NCI-H187 treated with DMSO at 0.1 percent for 48 hours (cell line): ENCODE measurements at regions not wholly inside any gene's neighbourhood (a gene's known extent, or its start where the extent isn't known, plus 50 kb on each side); places are given as distances from the start of the nearest gene placed in this dataset.
A peak's percentile ranks its signal among the peaks of the same experiment; 100 is the strongest.
"Not testable (repeated sequence)": the region's sequence is repeated elsewhere in the genome, so short reads cannot be mapped to it uniquely, and the experiment has no call there.

ENCODE experiments used
- DNase-seq: peaks from one replicate; lab custom pipeline; 2025; lab: John Stamatoyannopoulos, UW

GRCh38 chr16:14002416-14002990 lies 68.6 kb upstream of the MRTFB start:
- no peak for DNase-seq

DNA sequence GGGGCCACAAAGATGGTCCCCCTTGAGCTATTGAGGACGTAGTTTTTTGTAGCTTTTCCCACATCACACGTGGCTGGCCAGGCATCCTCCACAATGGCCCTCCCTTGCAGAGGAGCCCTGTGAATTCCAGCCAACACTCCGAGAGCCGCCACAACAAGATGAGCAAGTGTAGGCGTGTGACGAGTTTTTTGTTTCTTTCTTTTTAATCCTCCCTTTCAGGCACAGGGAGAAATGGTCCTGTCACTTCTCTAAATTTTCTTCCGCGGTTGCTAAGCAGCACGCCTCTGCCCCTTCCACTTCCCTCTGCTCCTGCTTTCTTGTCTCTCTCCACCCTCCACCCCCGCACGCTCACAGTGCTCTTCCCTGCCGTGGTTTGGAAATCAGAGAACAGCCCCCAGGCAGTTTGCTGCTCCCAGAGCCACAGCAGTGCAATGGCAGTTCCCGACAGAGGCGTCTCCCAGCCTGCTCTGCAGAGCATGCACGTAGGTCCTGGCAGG lies 68.0 kb upstream of the MRTFB start:
- no peak for DNase-seq

GRCh38 chr16:14004031-14004728 lies 66.9 kb upstream of the MRTFB start:
- no peak for DNase-seq

GRCh38 chr16:14004729-14005315 lies 66.3 kb upstream of the MRTFB start:
- DNase-seq: no peak

DNA sequence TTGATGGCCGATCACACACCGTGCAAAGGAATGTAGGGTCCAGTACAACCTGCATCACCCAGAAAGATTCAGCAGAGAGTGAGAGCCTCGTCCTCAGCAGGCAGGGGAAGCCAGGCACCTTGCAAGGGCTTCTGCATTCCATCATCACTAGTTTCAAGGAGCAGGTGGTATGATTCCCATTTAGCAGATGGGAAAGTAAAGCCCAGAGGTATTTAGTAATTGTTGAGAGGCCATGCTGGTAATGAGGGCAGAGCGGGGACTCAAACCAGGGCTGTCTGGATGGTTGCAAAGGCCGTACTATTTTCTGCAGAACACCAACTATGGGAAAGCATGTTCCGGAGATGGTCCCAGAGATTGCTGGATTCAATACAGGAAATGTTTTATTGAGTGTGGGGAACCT lies 65.8 kb upstream of the MRTFB start:
- no peak for DNase-seq

- DNase-seq: no peak
These were observed 63.7 kb upstream of the MRTFB start for GRCh38 chr16:14007450-14007849.

DNA sequence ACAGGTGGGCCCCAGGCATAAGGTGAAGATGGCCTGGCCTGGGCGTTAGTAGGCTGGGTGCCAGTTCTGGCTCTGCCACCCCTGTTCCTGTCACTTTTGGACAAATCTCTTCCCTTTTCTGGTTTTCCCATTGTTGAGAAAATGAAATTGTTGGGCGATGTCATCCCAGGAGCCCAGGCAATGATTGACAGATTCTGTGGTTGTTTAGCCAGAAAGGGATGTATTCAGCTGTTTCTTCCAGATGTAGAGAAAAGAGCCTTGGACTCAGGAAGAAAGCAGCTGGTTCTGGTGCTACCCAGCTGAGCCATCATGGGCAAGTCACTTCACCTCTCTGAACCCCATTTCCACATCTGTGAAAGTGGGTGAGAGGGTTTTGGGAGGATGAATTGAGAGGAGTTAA lies 60.1 kb upstream of the MRTFB start:
- DNase-seq: no peak

DNA sequence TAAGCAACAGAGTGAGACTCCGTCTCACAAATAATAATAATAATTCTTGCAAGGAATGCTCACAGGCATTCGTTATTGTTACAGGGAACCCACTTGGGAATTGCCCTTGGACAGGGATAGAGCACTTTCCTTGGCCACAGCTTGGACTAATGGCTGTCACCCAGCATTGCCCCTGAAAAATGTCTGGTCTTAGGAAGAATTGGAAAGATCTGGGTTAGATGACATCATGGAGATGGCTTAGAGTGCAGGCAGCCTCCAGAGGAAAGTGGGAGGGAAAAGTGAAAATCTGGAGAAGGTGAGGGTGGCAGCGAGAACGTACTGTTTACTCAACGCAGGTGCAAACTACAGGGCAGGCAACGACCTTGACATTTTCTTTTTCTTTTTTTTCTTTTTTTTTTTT lies 59.3 kb upstream of the MRTFB start:
- no peak for DNase-seq

DNA sequence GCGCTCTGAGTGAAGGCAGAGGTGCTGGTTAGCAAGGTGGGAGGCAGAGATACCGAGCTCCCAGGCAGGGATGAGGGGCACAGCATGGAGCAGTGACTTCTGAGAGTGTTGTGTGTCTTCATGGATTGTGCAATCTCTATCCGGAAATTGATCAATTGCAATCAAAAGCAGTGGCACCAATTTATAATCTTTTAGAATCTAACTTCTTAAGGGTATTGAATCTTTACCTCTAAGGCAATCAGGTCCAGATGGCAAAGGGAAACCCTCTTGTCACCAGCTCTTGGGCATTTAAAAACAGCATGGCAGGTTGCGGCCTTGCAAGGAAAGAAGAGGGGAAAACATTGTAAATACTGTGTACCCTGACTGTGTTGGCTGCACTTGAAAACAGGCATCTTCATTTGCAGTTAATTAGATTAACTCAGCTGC lies 58.0 kb upstream of the MRTFB start:
- no peak for DNase-seq

DNA sequence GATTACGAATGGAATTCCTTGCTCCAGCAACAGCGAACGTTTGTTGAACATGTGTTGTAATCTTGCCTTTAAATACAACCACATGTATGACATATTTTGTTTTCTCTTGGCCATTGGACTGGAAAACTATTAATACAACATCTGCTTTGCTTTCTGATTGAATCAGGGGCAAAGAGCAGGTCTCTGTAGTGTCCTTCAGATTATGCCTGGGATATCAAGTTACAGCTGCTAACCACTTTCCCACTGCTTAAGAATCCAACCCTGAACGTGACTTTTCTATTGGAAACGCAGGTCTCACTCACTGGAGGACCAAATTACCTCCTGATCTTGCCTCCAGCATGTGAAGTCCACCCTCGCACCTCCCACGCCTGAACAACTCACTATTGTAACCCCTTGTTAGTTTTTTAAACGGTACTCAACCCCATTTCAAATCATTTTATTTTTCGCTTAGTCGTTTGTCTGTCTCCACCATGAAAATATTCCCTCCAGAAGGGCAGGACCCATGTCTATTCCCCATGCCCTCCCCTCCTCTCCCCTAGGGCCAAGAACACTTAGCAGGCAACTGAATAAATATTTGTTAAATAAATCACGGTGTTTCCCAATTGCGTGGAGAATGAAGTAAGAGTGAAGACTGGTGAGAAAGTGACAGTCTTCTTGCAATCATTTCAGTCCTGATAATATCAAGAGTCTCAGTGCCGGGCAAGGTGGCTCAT lies 57.4 kb upstream of the MRTFB start:
- peak; percentile 40 for DNase-seq

DNA sequence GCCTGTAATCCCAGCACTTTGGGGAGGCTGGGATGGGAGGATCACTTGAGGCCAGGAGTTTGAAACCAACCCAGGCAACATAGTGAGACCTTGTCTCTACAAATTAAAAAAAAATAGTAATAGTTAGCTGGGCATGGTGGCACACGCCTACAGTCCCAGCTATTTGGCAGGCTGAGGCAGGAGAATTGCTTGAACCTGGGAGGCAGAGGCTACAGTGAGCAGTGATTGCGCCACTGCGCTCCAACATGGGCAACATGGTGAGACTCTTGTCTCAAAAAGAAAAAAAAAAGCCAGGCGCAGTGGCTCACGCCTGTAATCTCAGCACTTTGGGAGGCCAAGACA lies 56.9 kb upstream of the MRTFB start:
- no peak for DNase-seq

DNA sequence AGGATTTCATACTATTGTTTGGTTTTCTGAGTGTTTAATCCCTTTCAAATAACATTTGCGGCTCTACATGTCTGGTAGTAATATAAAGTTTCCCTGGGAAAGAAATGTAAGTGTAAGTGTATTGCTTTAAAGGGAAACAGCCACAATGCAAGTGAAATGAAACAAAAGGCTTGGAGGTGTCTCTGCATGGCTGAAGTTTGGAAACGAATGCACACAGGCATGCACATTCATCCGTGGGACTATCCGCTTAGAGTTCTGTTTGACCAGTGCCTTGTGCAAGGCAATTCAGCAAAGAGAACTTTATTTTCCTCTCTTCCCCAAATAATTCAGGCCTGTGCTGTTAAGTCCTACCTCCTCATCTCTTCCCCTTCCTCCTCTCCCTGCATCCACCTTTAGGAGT lies 56.1 kb upstream of the MRTFB start:
- no peak for DNase-seq

- DNase-seq: no peak
These were observed 55.7 kb upstream of the MRTFB start for GRCh38 chr16:14015461-14015860.

DNA sequence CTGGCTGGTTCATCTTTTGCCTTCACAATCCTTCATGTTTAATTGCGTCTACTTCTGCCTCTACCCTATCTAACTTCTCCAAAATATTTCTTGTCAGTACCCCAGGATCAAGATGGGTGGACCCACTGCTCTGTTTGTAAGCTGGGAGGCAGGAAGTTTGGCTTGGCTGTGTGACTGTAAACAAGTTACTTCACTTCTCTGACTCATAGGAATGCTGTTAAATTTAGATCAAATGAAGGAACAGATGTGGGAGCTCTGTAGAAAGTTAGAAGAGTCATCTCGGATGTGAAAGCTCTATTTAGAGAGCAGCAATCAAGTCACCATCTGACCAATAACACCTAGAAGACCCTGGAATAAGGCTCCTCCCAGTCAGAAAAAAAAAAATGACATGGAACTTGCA lies 55.2 kb upstream of the MRTFB start:
- no peak for DNase-seq

DNA sequence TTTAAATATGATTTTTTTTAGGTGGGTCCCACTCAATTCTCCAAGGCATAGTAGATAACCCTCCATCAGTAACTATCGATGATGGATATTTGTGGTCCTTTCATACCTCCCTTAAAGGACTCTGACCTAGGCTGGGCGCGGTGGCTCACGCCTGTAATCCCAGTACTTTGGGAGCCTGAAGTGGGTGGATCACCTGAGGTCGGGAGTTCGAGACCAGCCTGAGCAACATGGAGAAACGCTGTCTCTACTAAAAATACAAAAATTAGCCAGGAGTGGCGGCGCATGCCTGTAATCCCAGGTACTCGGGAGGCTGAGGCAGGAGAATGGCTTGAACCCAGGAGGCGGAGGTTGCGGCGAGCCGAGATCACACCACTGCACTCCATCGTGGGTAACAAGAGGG lies 54.8 kb upstream of the MRTFB start:
- not testable (repeated sequence) for DNase-seq

DNA sequence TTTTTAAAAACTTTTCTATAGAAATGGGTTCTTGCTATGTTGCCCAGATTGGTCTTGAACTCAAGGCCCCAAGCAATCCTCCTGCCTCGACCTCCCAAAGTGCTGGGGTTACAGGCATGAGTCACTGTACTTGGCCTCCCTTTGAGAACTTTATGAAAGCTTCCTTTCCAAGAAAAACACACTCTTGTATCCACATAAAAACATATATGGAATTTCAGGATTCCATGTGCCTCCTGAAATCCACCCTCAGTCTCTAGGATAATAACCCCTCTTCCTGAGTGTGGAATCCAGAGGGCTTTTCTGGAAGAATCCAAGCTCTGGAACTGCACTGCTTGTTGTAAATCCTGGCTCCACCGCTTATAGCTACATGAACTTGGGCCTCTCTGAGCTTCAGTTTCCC lies 53.2 kb upstream of the MRTFB start:
- DNase-seq: no peak

- no peak for DNase-seq
These were observed 52.3 kb upstream of the MRTFB start for GRCh38 chr16:14018851-14019250.

DNA sequence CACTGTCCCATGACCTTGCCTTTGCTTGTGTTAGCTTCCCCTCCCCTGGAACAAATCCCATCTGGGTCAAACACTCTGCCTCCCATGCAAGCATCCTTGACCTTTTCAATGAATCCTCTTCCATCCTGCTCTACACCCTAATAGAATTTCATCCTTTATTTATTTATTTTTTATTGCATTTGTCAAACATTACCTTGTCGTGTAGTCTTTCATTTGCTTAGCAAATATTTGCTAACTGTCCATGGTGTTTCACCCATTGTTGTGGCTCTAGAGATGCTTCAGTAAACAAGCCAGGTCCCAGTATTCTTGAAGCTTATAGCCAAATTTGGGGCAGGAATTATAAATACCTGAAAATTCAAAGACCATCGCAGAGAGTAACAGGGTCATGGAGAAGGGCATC lies 51.0 kb upstream of the MRTFB start:
- no peak for DNase-seq
